Left renal pelvis (tissue), 4 donors: ENCODE measurements at regions not wholly inside any gene's neighbourhood (a gene's known extent, or its start where the extent isn't known, plus 50 kb on each side); places are given as distances from the start of the nearest gene placed in this dataset.
"Not testable (repeated sequence)": the region's sequence is repeated elsewhere in the genome, so short reads cannot be mapped to it uniquely, and the experiment has no call there.

Source experiments
- DNase-seq, 4 donors: peaks; one replicate each; pipeline ENCODE4 v3.0.0-alpha.2; 2013; ENCODE audit warnings: low read depth in 4 of 4, low spot score in 3 of 4

- DNase-seq, result no peak
Measured at GRCh38 chr6:55052846-55053245, 121.5 kb upstream of the HCRTR2 start.

DNA sequence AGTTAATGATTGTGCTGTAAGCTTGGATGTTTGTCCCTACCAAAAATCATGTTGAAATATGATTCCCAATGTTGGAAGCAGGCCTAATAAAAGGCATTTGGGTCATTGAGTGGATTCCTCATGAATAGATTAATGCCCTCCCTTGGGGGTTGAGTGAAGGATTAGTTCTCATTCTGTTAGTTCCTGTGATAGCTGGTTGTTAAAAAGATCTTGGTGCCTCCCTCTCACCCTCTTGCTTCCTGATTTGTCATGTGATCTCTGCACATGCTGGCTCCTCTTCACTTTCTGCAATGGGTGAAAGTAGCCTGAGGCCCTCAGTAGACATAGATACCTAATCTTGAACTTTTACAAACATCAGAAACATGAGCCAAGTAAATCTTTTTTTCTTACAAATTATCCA lies 115.6 kb upstream of the HCRTR2 start:
- DNase-seq, result no peak

GRCh38 chr6:55064711-55065420 lies 109.4 kb upstream of the HCRTR2 start:
- DNase-seq, result no peak

DNA sequence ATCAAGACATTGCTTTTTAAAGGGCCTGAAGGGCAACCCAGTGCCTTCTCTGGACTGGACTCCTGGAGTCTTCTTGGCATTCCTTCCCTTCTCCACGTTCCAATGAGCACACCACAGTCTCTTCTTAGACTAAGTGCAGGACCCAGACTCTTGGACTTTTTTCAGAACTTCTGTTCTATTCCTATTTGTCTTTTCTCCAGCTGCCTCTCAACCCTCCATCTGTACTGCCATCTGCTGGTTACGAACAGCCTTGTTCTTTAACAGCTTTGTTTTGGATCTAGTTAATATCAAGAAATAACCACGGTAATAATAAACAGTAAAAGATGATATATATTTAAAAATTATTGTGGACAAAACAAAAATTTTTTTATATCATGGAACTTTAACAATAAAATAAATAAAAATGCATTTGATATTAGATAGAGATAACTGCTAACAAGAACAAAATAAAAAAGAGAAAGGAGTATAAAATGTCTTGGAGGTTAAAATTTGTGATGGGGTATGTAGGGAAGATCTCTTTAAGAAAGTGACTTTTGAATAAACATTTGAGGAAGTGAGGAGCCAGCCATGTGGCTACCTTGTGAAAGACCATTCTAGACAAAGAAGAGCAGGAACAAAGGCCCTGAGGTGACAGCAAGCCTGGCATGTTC lies 105.1 kb upstream of the HCRTR2 start:
- peak; percentile 5 to 24 (median 10) for DNase-seq

DNA sequence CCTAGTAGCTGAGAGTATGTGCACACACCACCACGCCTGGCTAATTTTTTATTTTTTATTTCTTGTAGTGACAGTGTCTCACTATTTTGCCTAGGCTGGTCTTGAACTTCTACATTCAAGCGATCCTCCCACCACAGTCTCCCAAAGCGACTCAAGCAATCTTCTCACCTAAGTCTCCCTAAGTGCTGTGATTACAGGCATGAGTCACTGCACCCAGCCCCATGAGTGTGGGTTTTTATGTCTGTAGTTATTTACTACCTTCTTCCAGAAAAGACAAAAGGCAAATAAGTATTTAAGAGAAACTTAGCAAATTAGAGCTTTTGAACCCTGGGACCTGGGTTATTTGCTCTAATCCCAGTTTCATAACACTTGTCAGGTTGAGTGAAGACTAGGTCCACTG lies 92.3 kb upstream of the HCRTR2 start:
- DNase-seq, result no peak

- DNase-seq, result not testable (repeated sequence)
Measured at GRCh38 chr6:55088011-55088410, 86.3 kb upstream of the HCRTR2 start.

DNA sequence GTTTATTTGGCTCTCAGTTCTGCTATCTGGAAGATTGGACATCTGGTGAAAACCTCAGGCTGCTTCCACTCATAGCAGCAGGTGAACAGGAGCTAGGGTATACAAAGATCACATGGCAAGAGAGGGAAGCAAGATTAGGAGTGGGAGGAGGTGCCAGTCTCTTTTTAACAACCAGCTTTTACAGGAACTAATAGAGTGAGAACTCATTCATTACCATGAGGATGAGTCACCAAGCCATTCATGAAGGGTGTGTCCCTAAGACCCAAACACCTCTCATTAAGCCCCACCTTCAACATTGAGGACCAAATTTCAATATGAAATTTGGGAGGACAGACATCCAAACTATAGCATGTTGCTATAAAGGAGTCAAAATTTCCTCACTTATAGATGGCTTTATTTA lies 85.4 kb upstream of the HCRTR2 start:
- no peak for DNase-seq

DNA sequence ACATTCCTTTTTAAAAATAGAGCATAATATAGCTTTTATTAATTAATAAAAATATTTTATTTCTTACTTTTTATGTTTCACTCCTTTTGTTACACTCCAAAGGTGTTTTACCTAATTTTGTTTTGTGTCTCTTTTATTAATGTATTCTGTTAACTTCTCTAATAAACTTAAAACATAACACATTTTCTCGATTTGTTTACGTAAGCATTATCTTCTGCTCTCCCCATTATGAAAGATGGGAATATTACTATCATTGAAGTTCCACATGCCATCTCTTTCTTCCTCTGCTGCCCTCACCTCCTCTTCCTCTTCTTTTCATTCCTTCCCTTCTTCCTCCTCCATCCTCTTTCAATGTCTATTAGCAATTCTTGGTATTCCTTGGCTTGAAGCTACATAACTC lies 85.0 kb upstream of the HCRTR2 start:
- no peak for DNase-seq

- DNase-seq, result no peak
Measured at GRCh38 chr6:55100686-55101085, 73.6 kb upstream of the HCRTR2 start.

GRCh38 chr6:55101157-55101556 lies 73.2 kb upstream of the HCRTR2 start:
- DNase-seq, result no peak

DNA sequence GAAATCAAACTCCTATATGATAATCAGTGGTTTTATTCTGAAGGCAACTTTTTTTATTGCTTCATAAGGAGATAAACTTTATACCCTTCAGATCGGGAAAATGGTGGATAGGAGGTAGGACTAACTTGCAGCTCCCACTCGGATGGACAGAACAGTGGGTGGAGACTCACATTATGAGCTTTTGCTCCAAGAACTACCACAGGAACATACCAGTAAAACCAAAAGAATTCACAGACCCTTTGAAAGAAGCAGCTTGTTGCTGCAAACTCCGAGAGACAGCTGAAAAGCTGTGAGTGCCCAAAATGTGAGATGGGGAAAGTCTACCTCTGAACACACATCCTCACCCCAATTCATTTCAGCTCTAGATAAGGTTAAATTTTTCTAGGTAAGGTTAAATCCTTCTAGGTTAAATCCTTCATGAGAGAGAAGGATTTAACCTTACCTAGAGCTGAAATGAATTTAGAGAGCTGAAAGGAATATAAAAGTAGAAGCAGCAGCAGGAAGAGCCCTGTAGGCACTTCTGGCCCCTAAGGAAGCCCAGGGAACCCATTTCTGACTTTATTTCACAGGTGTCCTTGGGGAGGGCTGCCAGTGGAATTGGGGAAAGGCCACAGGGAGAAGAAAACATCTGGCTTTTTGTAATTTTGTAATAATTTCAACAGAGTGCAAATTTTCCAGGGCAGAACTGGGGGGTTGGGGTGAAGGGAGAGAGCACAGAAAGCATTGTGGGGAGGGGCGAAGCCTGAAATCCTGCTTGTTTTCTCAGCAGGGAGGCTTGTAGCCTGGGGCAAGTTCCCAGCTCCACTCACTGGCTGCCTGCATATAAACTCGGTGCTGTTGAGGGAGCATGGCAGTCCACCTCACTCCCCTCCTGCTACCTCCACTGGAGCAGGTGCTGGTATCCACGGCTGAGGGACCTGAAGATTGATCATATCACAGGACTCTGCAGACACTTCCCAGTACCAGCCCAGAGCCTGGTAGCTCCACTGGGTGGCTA lies 65.9 kb upstream of the HCRTR2 start:
- DNase-seq, result peak in 1 of 4 donors; percentile 8

GRCh38 chr6:55117267-55117666 lies 57.0 kb upstream of the HCRTR2 start:
- no peak for DNase-seq

GRCh38 chr6:55124241-55124640 lies 50.1 kb upstream of the HCRTR2 start:
- not testable (repeated sequence) for DNase-seq
